Gastroesophageal sphincter (tissue), 4 donors: ENCODE measurements at regions not wholly inside any gene's neighbourhood (a gene's known extent, or its start where the extent isn't known, plus 50 kb on each side); places are given as distances from the start of the nearest gene placed in this dataset.
A peak's percentile ranks its signal among the peaks of the same experiment; 100 is the strongest.

Experiments used
- ATAC-seq: fragments of 150-250 bp; one replicate; pipeline ENCODE4 v1.9.1; 2016; ENCODE audit warnings: mild to moderate bottlenecking, moderate library complexity
- H3K27ac ChIP-seq, 4 donors: fragments of 200-600 bp; sonication (generic) in 3 of 4; 1 replicate in 3 of 4; 2 replicates in 1 of 4; pipeline ENCODE4 v1.5.1; 2016 to 2019
- H3K27me3 ChIP-seq: fragments of 200-600 bp; sonication (generic); one replicate; pipeline ENCODE4 v1.5.1; 2019
- H3K36me3 ChIP-seq, 2 donors: fragments of 200-600 bp; sonication (generic); one replicate each; pipeline ENCODE4 v1.5.1; 2019; ENCODE audit warnings: control low read depth in 1 of 2
- H3K4me1 ChIP-seq, 3 donors: fragments of 200-600 bp; sonication (generic); 1 replicate in 2 of 3; 2 replicates in 1 of 3; pipeline ENCODE4 v1.5.1; 2016 to 2019; ENCODE audit warnings: control low read depth in 2 of 3
- H3K4me3 ChIP-seq, 2 donors: fragments of 200-600 bp; sonication (generic); one replicate each; pipeline ENCODE4 v1.5.1; 2019; ENCODE audit warnings: mild to moderate bottlenecking in 1 of 2, moderate library complexity in 1 of 2
- H3K9me3 ChIP-seq, 3 donors: fragments of 200-600 bp; sonication (generic); one replicate each; pipeline ENCODE4 v1.5.1; 2017 to 2019; ENCODE audit warnings: control low read depth in 2 of 3
- EP300 ChIP-seq: sonication (generic); formaldehyde crosslinking; IDR thresholded peaks from one replicate; pipeline ENCODE4 v1.6.1; 2017; ENCODE audit warnings: antibody characterized with exemption, mild to moderate bottlenecking
- POLR2A ChIP-seq, 2 donors: fragments of 450-650 bp; IDR thresholded peaks; one replicate each; pipeline ENCODE4 v1.6.1; 2017; ENCODE audit warnings: antibody characterized with exemption in 2 of 2, mild to moderate bottlenecking in 2 of 2, moderate library complexity in 1 of 2
- POLR2AphosphoS5 ChIP-seq: sonication (generic); formaldehyde crosslinking; IDR thresholded peaks from one replicate; pipeline ENCODE4 v1.6.1; 2017; ENCODE audit warnings: antibody characterized with exemption
- WGBS, 2 donors: methylation state at CpG; one replicate each; pipeline ENCODE4 v1.1.5; 2018; ENCODE audit warnings: low coverage in 1 of 2; 5-methylcytosine and 5-hydroxymethylcytosine counted together
- TF ChIP-seq, protein P1 (sequence below), 4 experiments: fragments of 200-600 bp in 2 of 4; fragments of 450-650 bp in 2 of 4; sonication (generic) in 1 of 4; IDR thresholded peaks; one replicate each; pipeline ENCODE4 v1.5.1; 2017 to 2019; ENCODE audit warnings: antibody characterized with exemption in 4 of 4, mild to moderate bottlenecking in 2 of 4, moderate library complexity in 2 of 4

DNA sequence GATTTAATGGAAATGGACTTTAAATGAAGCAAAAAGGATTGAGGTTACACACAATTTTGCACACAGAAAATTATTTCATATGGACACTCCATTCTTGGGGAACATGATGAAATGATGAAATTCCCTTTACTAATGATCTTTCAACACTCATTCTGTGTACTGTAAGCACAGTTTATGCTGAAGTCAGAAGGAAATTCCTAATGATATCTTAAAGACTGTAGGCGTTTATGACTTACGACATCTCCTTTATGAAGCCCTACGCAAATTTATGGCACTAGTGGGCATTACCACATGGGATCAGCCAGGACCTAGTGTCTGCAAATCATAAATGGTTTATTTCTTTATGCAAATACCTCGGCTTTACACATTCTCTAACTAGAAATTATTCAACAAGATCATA, 97.9 kb upstream of the SOX5 start:
- 86 to 92% methylated on average over 4 of the region's 4 CpGs for WGBS, 2 donors
- H3K4me3 ChIP-seq: no peak overlapping the region
- H3K9me3 ChIP-seq: no peaks in the 10 kb centered on the region
- H3K27ac ChIP-seq: no peak overlapping the region
- ATAC-seq: no peak
- H3K36me3 ChIP-seq: no peaks in the 10 kb centered on the region
- H3K4me1 ChIP-seq: no peaks in the 10 kb centered on the region
- TF ChIP-seq, protein P1, sequence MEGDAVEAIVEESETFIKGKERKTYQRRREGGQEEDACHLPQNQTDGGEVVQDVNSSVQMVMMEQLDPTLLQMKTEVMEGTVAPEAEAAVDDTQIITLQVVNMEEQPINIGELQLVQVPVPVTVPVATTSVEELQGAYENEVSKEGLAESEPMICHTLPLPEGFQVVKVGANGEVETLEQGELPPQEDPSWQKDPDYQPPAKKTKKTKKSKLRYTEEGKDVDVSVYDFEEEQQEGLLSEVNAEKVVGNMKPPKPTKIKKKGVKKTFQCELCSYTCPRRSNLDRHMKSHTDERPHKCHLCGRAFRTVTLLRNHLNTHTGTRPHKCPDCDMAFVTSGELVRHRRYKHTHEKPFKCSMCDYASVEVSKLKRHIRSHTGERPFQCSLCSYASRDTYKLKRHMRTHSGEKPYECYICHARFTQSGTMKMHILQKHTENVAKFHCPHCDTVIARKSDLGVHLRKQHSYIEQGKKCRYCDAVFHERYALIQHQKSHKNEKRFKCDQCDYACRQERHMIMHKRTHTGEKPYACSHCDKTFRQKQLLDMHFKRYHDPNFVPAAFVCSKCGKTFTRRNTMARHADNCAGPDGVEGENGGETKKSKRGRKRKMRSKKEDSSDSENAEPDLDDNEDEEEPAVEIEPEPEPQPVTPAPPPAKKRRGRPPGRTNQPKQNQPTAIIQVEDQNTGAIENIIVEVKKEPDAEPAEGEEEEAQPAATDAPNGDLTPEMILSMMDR (IDR thresholded peaks at IDR 0.05): no peak
- no peak for TF ChIP-seq POLR2AphosphoS5
- TF ChIP-seq EP300: no peak
- TF ChIP-seq POLR2A (IDR thresholded peaks at IDR 0.05): no peak
- H3K27me3 ChIP-seq: no peaks in the 10 kb centered on the region

DNA sequence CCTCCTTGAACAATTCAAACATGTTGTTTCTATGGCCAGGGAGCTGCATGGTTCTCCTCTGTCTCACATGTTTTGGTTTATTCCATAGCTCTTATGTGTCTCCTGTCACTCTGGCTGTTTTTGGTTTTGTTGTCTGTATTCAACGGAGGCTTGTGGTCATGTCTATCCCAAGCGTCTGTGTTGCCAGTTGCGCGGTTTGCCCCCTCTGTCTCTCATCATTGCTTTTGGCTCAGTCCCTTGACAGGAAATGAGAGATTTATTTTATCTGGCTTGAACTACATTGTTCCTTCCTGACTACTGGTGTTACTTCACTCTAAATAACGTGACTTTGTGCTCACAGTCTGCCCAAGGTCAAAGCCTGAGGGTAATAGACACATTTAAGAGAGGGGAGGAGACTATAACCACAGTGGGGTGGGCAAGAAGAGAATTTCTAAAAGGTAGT, 96.4 kb upstream of the SOX5 start:
- no peaks in the 10 kb centered on the region for H3K27me3 ChIP-seq
- no peak overlapping the region for H3K27ac ChIP-seq
- no peak overlapping the region for H3K4me3 ChIP-seq
- no peaks in the 10 kb centered on the region for H3K36me3 ChIP-seq
- no peaks in the 10 kb centered on the region for H3K9me3 ChIP-seq
- 0 to 63% methylated on average over 2 to 3 of the region's 5 CpGs for WGBS, 2 donors
- H3K4me1 ChIP-seq: no peaks in the 10 kb centered on the region
- TF ChIP-seq, protein P1 (IDR thresholded peaks at IDR 0.05): no peak
- TF ChIP-seq POLR2AphosphoS5 (no peak), EP300 (no peak), POLR2A (IDR thresholded peaks at IDR 0.05) (no peak)
- no peak for ATAC-seq

DNA sequence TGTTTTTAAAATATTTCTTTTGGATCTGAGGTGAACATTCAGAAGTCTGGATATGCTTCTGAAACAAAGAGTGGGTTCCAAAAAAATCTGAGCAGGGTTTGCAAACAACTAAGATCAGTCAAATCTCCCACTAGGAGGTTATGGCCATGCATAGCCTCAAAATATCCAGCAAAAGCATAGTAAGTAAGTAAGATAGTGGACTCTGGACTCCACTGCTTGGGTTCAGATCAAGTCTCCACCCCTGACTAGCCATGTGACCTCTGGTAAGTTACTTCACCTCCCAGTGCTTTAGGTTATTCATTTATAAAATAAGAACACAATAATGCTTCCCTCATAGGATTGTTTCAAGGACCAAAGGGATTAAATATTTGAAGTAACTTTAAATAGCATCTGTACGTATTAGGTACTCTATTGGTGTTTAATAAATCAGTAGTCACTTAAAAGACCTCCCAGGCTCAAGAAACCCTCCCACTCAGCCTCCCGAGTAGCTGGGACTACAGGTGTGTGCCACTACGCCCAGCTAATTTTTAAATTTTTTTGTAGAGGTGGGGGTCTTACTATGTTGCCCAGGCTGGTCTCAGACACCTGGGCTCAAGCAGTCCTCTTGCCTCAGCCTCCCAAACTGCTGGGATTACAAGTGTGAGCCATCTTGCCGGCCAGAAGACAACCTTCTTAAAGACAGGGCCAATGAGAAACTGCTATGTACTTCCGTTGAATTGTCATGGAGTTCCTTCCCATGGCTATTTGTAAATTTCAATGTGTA, 95.7 kb upstream of the SOX5 start:
- Histone ChIP-seq H3K4me1 (no peaks in the 10 kb centered on the region), H3K4me3 (no peak overlapping the region), H3K9me3 (no peaks in the 10 kb centered on the region), H3K36me3 (no peaks in the 10 kb centered on the region), H3K27me3 (no peaks in the 10 kb centered on the region), H3K27ac (no peak overlapping the region)
- no peak for TF ChIP-seq POLR2A (IDR thresholded peaks at IDR 0.05)
- no peak for TF ChIP-seq POLR2AphosphoS5
- TF ChIP-seq, protein P1 (IDR thresholded peaks at IDR 0.05): no peak
- no peak for TF ChIP-seq EP300
- ATAC-seq: no peak
- WGBS, 2 donors: 89 to 93% methylated on average over 4 to 5 of the region's 5 CpGs

DNA sequence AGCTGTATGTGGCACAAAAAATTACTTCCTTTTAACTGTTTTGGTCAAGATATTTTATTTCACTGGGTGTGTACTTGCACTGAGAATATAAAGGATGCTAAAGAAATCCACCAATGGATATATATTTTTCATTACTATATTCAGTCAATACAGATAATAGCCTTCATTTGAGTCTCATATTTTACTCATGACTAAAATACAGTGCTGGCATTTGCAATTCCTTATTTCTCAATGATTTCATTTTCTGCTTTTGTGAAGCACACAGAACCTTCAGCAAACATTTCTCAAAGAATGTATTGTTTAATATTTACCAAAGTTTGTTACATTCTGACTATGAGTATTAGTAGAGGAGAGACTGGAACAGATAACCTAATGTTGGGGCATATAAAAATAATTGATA, 93.2 kb upstream of the SOX5 start:
- no peak overlapping the region for H3K4me3 ChIP-seq
- no peaks in the 10 kb centered on the region for H3K36me3 ChIP-seq
- no peaks in the 10 kb centered on the region for H3K9me3 ChIP-seq
- H3K4me1 ChIP-seq: no peaks in the 10 kb centered on the region
- H3K27me3 ChIP-seq: no peaks in the 10 kb centered on the region
- TF ChIP-seq, protein P1 (IDR thresholded peaks at IDR 0.05): no peak
- TF ChIP-seq EP300: no peak
- no peak for TF ChIP-seq POLR2AphosphoS5
- H3K27ac ChIP-seq: no peak overlapping the region
- no peak for ATAC-seq

DNA sequence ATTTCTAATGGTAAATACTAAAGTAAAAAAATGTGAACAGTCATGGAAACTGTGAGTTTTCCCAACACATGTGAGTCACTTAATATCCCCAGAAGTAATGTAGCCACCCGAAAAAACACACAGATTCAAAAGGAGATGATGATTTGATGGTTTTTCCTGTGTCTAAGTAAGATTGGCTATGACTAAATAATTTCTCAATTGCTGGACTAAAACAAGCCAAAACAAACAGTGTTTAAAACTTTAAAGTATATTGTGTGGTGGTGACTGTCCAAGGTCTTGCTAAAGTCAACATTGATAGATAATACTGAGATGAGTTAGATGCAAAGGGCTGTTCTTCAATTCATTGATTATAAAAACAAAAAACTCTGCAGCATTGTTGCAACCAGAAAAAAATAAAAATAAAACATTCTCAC, 89.6 kb upstream of the SOX5 start:
- ATAC-seq: peak; percentile 36
- 29 to 30% methylated on average over 1 of the region's 1 CpG for WGBS, 2 donors

More for the DNA sequence above, 89.6 kb upstream of the SOX5 start:
- Histone ChIP-seq H3K36me3 (no peaks in the 10 kb centered on the region), H3K27me3 (no peaks in the 10 kb centered on the region), H3K4me1 (no peaks in the 10 kb centered on the region), H3K27ac (no peak overlapping the region), H3K9me3 (no peaks in the 10 kb centered on the region), H3K4me3 (no peak overlapping the region)
- TF ChIP-seq, protein P1 (IDR thresholded peaks at IDR 0.05): no peak
- no peak for TF ChIP-seq POLR2A (IDR thresholded peaks at IDR 0.05)
- TF ChIP-seq POLR2AphosphoS5: no peak
